ENCODE measurements at regions not wholly inside any gene's neighbourhood (a gene's known extent, or its start where the extent isn't known, plus 50 kb on each side); places are given as distances from the start of the nearest gene placed in this dataset.
"Not testable (repeated sequence)": the region's sequence is repeated elsewhere in the genome, so short reads cannot be mapped to it uniquely, and the experiment has no call there.

- ATAC-seq (no peak), DNase-seq (ENCODE audit: low spot score) (no peak)
- intact Hi-C loops (cut with DNase I) = no loop called here
Observed at GRCh38 chr10:26355241-26355640, 82.9 kb upstream of the APBB1IP start.

DNA sequence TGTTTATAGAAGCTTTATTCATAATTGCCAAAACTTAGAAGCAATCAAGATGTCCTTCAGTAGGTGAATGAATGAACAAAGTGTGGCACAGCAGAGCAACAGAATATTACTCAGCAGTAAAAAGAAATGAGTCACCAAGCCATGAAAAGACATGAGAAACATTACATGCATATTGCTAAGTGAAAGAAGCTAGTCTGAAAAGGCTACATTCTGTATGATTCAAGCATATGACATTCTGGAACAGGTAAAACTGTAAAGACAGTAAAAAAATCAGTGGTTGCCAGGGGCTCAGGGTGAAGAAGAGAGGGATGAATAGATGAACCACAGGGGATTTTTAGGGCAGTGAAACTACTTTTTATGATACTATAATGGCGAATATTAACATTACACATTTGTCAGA lies 80.9 kb upstream of the APBB1IP start:
- DNase-seq (ENCODE audit: low spot score) (no peak), ATAC-seq (no peak)
- intact Hi-C loops (cut with DNase I) = no loop called here

DNA sequence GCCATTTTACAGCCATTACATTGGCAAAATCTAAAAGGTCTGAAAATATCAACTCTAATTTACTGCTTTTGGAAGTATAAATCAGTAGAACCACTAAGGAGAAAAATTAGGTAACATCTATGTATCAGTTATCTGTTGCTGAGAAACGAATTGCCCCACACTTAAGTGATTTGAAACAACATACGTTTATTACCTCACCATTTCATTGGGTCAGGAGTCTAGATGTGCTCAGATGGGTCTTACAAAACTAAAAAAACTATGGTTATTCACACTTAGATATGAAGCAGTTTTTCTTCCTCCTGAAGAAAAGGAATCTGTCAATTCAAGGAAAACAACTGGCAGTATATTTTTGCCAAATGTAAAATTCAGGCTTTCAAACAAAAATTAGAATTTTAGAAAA lies 80.1 kb upstream of the APBB1IP start:
- intact Hi-C loops (cut with DNase I) = no loop called here
- DNase-seq (ENCODE audit: low spot score) = no peak
- no peak for ATAC-seq

DNA sequence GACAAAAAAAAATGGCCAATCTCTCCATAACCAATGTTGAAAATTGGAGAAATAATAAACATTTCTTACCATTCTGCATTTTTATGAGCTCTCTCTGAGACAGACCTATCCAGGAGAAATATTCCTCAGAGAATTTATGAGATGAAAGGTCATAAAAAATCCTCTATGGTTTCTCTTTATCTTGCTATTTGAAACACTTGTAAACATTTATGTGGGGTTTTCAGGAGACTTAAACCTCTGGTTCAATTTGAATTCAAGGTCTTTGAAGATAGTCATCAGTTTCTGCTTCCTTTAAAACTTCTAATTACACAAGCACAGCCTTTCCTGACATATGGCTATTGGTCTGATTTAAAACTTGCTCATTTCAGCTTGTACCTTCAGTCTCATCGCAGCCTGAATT lies 78.5 kb upstream of the APBB1IP start:
- intact Hi-C loops (cut with DNase I) = no loop called here
- no peak for DNase-seq (ENCODE audit: low spot score)
- no peak for ATAC-seq

- ATAC-seq (no peak), DNase-seq (ENCODE audit: low spot score) (no peak)
- intact Hi-C loops (cut with DNase I) = no loop called here
Observed at GRCh38 chr10:26361351-26361750, 76.8 kb upstream of the APBB1IP start.

DNA sequence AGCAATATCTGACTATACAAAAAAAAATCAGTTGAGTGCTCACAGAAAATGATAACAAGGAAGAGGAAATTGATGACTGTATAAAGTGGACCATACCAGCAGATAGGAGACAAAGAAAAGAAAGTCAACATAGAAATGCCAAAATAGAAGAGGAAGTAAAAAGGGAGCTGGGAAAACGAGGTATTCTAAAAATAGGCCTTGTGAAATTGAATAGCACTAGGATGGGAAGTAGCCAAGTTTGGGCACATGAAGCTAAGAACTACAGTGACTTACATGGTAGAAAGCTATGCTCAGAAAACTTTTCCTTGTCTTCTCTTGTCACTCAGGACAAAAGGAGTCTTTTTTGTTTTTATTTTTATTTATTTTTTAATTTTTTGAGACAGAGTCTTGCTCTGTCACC lies 76.2 kb upstream of the APBB1IP start:
- intact Hi-C loops (cut with DNase I) = no loop called here
- ATAC-seq (no peak), DNase-seq (ENCODE audit: low spot score) (no peak)

DNA sequence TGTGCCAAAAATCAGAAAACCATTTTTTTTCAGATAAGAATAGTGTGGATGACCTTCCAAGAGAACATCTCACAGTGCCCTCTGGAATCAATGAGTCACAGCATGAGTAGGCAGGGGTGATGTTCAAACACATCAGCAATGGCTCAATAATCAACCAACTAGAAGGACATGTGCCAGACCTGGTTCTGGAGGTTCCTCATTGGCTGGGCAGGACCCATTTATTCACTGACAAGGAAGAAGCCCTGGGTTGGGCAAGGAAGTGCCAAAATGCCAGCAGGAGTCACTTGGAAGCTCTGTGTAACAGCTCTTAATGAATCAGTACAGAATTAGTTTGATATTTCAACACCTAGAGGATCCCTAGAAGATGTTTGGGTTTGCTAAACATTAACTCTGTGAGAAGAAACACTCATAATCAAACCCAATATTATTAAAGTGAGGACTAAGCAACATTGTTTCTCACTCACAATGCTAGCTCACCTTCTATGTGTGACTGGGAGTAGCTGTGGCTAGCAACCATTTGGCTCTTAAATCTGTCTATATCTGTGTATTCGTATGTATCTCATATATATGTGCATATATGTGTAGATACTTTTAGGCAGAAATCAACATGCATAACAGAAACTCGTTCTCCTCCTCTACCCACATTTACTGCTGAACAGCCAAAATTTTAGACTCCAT lies 72.3 kb upstream of the APBB1IP start:
- DNase-seq (ENCODE audit: low spot score) = no peak
- no peak for ATAC-seq
- intact Hi-C loops (cut with DNase I) = no loop called here

DNA sequence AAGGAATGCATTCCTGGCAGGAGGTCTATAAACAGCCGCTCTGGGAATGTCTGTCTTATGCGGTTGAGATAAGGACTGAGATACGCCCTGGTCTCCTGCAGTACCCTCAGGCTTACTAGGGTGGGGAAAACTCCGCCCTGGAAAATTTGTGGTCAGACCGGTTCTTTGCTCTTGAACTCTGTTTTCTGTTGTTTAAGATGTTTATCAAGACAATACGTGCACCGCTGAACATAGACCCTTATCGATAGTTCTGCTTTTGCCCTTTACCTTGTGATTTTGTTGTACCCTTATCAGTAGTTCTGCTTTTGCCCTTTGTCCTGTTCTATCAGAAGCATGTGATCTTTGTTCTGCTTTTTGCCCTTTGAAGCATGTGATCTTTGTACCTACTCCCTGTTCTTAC lies 71.1 kb upstream of the APBB1IP start:
- DNase-seq (ENCODE audit: low spot score); intact Hi-C loops (cut with DNase I); ATAC-seq: not testable (repeated sequence)

- DNase-seq (ENCODE audit: low spot score) = no peak
- intact Hi-C loops (cut with DNase I) = no loop called here
- ATAC-seq = no peak
Observed at GRCh38 chr10:26367771-26368170, 70.4 kb upstream of the APBB1IP start.

DNA sequence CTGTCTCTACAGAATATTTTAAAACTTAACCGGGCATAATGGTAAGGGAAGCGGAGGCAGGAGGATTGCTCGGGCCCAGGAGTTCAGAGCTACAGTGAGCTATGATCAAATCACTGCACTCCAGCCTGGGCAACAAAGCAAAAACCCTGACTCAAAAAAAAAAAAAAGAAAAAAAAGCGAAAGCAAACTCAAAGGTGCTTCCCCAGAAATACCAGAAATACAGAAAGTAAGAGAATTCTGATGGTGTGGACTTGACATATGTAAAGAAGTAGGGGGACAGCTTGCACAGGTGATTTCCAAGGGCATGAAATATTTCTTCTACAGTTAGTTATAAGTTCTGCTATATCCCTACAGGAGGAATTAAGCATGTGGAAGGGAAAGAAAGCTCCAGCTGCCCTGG lies 69.7 kb upstream of the APBB1IP start:
- ATAC-seq (no peak), DNase-seq (ENCODE audit: low spot score) (no peak)
- intact Hi-C loops (cut with DNase I) = no loop called here

GRCh38 chr10:26372513-26373354 lies 65.4 kb upstream of the APBB1IP start:
- intact Hi-C loops (cut with DNase I) = no loop called here
- DNase-seq (ENCODE audit: low spot score) (no peak), ATAC-seq (no peak)

- ATAC-seq = peak; percentile 20
- DNase-seq (ENCODE audit: low spot score) = no peak
- intact Hi-C loops (cut with DNase I) = no loop called here
Observed at GRCh38 chr10:26374426-26374825, 63.7 kb upstream of the APBB1IP start.

DNA sequence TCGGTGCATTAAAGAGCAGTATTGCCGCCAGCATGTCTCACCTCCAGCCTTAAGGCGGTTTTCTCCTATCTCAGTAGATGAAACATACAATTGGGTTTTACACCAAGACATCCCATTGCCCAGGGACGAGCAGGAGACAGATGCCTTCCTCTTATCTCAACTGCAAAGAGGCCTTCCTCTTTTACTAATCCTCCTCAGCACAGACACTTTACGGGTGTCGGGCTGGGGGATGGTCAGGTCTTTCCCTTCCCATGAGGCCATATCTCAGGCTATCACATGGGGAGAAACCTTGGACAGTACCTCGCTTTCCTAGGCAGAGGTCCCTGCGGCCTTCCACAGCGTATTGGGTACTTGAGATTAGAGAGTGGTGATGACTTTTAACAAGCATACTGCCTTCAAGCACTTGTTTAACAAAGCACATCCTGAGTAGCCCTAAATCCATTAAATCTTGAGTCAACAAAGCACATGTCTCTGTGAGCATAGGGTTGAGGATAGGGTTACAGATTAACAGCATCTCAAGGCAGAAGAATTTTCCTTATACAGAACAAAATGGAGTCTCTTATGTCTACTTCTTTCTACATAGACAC lies 60.8 kb upstream of the APBB1IP start:
- ATAC-seq; intact Hi-C loops (cut with DNase I): not testable (repeated sequence)

DNA sequence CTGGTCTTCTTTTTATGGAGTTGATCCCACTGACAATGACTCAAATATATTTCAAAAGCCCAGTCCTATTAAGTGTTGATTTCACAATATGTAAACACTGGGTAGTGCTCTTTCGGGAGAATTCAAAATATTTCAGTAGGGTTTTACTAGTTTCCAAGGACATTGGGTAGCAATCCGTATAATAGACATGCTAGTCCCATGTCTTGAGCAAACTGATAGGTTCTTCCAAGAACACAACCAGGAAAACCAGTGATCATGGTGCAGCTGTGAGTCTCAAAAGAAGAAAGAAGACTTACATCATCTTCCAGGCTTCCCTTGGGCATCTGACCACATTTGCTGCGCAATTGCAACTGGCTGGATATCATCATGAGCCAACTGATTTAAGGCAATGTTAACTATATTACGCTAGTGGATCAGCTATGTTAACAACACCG lies 59.3 kb upstream of the APBB1IP start:
- ATAC-seq = no peak
- no peak for DNase-seq (ENCODE audit: low spot score)
- intact Hi-C loops (cut with DNase I) = no loop called here

More for the DNA sequence above, 60.8 kb upstream of the APBB1IP start:
- DNase-seq (ENCODE audit: low spot score) = not testable (repeated sequence)

GRCh38 chr10:26380815-26381214 lies 57.3 kb upstream of the APBB1IP start:
- no peak for ATAC-seq
- intact Hi-C loops (cut with DNase I) = no loop called here

GRCh38 chr10:26381986-26382385 lies 56.2 kb upstream of the APBB1IP start:
- intact Hi-C loops (cut with DNase I) = no loop called here
- DNase-seq (ENCODE audit: low spot score) (no peak), ATAC-seq (no peak)

More at GRCh38 chr10:26380815-26381214, 57.3 kb upstream of the APBB1IP start:
- no peak for DNase-seq (ENCODE audit: low spot score)

DNA sequence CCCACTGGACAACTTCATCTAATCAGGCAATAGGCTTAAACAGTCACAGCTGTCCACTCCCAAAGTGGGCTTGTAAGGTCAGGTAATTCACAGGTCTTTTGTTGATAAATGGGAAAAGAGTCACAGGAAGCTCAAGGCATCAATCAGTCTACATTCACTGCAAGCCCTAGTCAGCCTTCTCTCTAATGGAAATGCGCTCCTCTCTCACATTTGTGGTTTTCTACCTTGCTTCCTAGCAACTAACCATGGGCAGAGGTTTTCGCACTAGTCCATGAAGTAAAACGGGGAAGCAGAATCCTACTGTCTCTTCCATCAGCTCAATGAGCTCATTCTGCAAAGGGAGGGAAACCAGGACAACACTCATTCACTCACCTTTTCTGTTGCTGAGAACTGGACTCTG lies 53.5 kb upstream of the APBB1IP start:
- no peak for DNase-seq (ENCODE audit: low spot score)
- ATAC-seq = no peak
- intact Hi-C loops (cut with DNase I) = no loop called here

GRCh38 chr10:26385443-26385842 lies 52.7 kb upstream of the APBB1IP start:
- intact Hi-C loops (cut with DNase I) = no loop called here
- DNase-seq (ENCODE audit: low spot score) = no peak
- ATAC-seq = no peak

GRCh38 chr10:26386781-26387180 lies 51.4 kb upstream of the APBB1IP start:
- no peak for ATAC-seq
- intact Hi-C loops (cut with DNase I) = no loop called here
- DNase-seq (ENCODE audit: low spot score) = no peak
